Smooth muscle cell (in vitro differentiated cells): ENCODE measurements at regions not wholly inside any gene's neighbourhood (a gene's known extent, or its start where the extent isn't known, plus 50 kb on each side); places are given as distances from the start of the nearest gene placed in this dataset.

Source experiments
- DNase-seq: peaks from one replicate; lab custom pipeline; 2025; ENCODE audit not compliant: unreplicated experiment; lab: John Stamatoyannopoulos, UW
- H2AFZ ChIP-seq: fragments of 200-600 bp; sonication (generic); 2 replicates; pipeline ENCODE4 v1.6.0; 2016; ENCODE audit warnings: antibody characterized with exemption, low read depth, mild to moderate bottlenecking
- H3F3A ChIP-seq: fragments of 200-600 bp; sonication (generic); 2 replicates; pipeline ENCODE4 v1.6.0; 2017; ENCODE audit warnings: antibody characterized with exemption, low read depth
- H3K27ac ChIP-seq: fragments of 200-600 bp; sonication (generic); 2 replicates; pipeline ENCODE4 v1.5.1; 2016; ENCODE audit warnings: low read depth, mild to moderate bottlenecking
- H3K27me3 ChIP-seq: fragments of 200-600 bp; sonication (generic); 2 replicates; pipeline ENCODE4 v1.6.1; 2016; ENCODE audit warnings: low read depth, mild to moderate bottlenecking
- H3K36me3 ChIP-seq: fragments of 200-600 bp; sonication (generic); 2 replicates; pipeline ENCODE4 v1.5.1; 2016; ENCODE audit warnings: low read depth
- H3K4me1 ChIP-seq: fragments of 200-600 bp; sonication (generic); 2 replicates; pipeline ENCODE4 v1.5.1; 2016; ENCODE audit warnings: low read depth
- H3K4me2 ChIP-seq: fragments of 200-600 bp; sonication (generic); 2 replicates; pipeline ENCODE4 v1.6.0; 2016; ENCODE audit warnings: mild to moderate bottlenecking
- H3K4me3 ChIP-seq: fragments of 200-600 bp; sonication (generic); 2 replicates; pipeline ENCODE4 v1.5.1; 2016; ENCODE audit warnings: mild to moderate bottlenecking
- H3K79me2 ChIP-seq: fragments of 200-600 bp; sonication (generic); 2 replicates; pipeline ENCODE4 v1.6.0; 2016; ENCODE audit warnings: low read depth, mild to moderate bottlenecking
- H3K9ac ChIP-seq: fragments of 200-600 bp; sonication (generic); 2 replicates; pipeline ENCODE4 v1.6.0; 2016; ENCODE audit warnings: low read depth
- H3K9me3 ChIP-seq: fragments of 200-600 bp; sonication (generic); replicated peaks from 2 replicates; pipeline ENCODE4 v1.5.1; 2016; ENCODE audit warnings: low read depth
- H4K20me1 ChIP-seq: fragments of 200-600 bp; sonication (generic); 2 replicates; pipeline ENCODE4 v1.6.0; 2016; ENCODE audit warnings: low read depth
- WGBS: methylation state at CpG from one replicate; pipeline ENCODE4 v1.1.7; 2016; ENCODE audit warnings: low lambda C conversion rate; 5-methylcytosine and 5-hydroxymethylcytosine counted together
- TF ChIP-seq, protein P1 (sequence below): fragments of 200-600 bp; sonication (generic); IDR thresholded peaks from 2 replicates; pipeline ENCODE4 v1.5.1; 2017; ENCODE audit warnings: borderline replicate concordance, mild to moderate bottlenecking, antibody characterized with exemption; ENCODE audit not compliant: insufficient read depth, poor library complexity, severe bottlenecking

GRCh38 chr13:43959291-43959690 is 79.6 kb downstream of the LACC1 start:
- Histone ChIP-seq H3K27ac (no peak overlapping the region), H3F3A (no peaks in the 10 kb centered on the region), H2AFZ (no peak overlapping the region), H3K4me3 (no peak overlapping the region), H4K20me1 (no peaks in the 10 kb centered on the region), H3K9me3 (no peaks in the 10 kb centered on the region), H3K79me2 (no peaks in the 10 kb centered on the region), H3K27me3 (no peaks in the 10 kb centered on the region), H3K4me2 (no peak overlapping the region), H3K36me3 (no peaks in the 10 kb centered on the region), H3K9ac (no peak overlapping the region), H3K4me1 (no peaks in the 10 kb centered on the region)
- TF ChIP-seq, protein P1, sequence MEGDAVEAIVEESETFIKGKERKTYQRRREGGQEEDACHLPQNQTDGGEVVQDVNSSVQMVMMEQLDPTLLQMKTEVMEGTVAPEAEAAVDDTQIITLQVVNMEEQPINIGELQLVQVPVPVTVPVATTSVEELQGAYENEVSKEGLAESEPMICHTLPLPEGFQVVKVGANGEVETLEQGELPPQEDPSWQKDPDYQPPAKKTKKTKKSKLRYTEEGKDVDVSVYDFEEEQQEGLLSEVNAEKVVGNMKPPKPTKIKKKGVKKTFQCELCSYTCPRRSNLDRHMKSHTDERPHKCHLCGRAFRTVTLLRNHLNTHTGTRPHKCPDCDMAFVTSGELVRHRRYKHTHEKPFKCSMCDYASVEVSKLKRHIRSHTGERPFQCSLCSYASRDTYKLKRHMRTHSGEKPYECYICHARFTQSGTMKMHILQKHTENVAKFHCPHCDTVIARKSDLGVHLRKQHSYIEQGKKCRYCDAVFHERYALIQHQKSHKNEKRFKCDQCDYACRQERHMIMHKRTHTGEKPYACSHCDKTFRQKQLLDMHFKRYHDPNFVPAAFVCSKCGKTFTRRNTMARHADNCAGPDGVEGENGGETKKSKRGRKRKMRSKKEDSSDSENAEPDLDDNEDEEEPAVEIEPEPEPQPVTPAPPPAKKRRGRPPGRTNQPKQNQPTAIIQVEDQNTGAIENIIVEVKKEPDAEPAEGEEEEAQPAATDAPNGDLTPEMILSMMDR = no peak
- WGBS = 94% methylated on average over 2 of the region's 2 CpGs
- no peak for DNase-seq

DNA sequence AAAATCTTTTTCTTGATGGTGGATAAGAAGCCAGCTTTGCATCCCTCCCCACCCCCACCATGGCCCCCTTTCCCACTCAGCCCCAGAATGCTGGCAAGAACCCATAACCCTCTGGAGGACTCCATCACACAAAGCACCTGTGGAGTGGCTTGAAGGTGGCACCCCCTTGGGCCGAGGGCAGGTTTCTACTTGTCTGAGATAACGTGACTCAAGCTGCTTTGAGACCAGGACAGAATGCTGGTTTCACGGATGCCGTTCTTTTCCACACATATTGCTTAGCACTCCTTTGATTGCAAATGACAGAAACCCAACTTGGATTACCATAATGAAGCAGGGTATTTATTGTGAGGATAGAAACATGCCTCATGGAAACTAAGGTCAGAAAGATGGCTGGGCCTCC is 82.2 kb downstream of the LACC1 start:
- WGBS = 73% methylated on average over 4 of the region's 4 CpGs
- TF ChIP-seq, protein P1 = no peak

GRCh38 chr13:43963726-43964125 is 84.0 kb downstream of the LACC1 start:
- Histone ChIP-seq H3K4me2 (no peak overlapping the region), H2AFZ (no peak overlapping the region), H3K79me2 (no peaks in the 10 kb centered on the region), H3K4me1 (no peaks in the 10 kb centered on the region), H4K20me1 (no peaks in the 10 kb centered on the region), H3K9me3 (no peaks in the 10 kb centered on the region), H3K4me3 (no peak overlapping the region), H3F3A (no peaks in the 10 kb centered on the region), H3K36me3 (no peaks in the 10 kb centered on the region), H3K27me3 (no peaks in the 10 kb centered on the region), H3K9ac (no peak overlapping the region), H3K27ac (no peak overlapping the region)
- TF ChIP-seq, protein P1 = no peak
- no peak for DNase-seq
- 95% methylated on average over 4 of the region's 4 CpGs for WGBS

More for the DNA sequence above, 82.2 kb downstream of the LACC1 start:
- Histone ChIP-seq H3K27ac (no peak overlapping the region), H3K4me1 (no peaks in the 10 kb centered on the region), H3K9me3 (no peaks in the 10 kb centered on the region), H3K27me3 (no peaks in the 10 kb centered on the region), H3K9ac (no peak overlapping the region), H2AFZ (no peak overlapping the region), H3K4me2 (no peak overlapping the region), H4K20me1 (no peaks in the 10 kb centered on the region), H3K36me3 (no peaks in the 10 kb centered on the region), H3F3A (no peaks in the 10 kb centered on the region), H3K4me3 (no peak overlapping the region), H3K79me2 (no peaks in the 10 kb centered on the region)
- DNase-seq = no peak

- Histone ChIP-seq H3K9ac (no peak overlapping the region), H3K27ac (no peak overlapping the region), H3K36me3 (no peaks in the 10 kb centered on the region), H3F3A (no peaks in the 10 kb centered on the region), H3K4me3 (no peak overlapping the region), H3K9me3 (no peaks in the 10 kb centered on the region), H3K4me2 (no peak overlapping the region), H3K79me2 (no peaks in the 10 kb centered on the region), H4K20me1 (no peaks in the 10 kb centered on the region), H3K4me1 (no peaks in the 10 kb centered on the region), H2AFZ (peak overlapping the region; percentile 30), H3K27me3 (no peaks in the 10 kb centered on the region)
- TF ChIP-seq, protein P1 = no peak
- no peak for DNase-seq
- WGBS = 78% methylated on average over 2 of the region's 2 CpGs
These were observed 85.2 kb downstream of the LACC1 start for GRCh38 chr13:43964698-43965458.
